GM21619 (cell line): ENCODE measurements at regions not wholly inside any gene's neighbourhood (a gene's known extent, or its start where the extent isn't known, plus 50 kb on each side); places are given as distances from the start of the nearest gene placed in this dataset.

Experiments used
- ATAC-seq: cut with Tn5 transposase; IDR thresholded peaks from one replicate; pipeline ENCODE4 v1.9.1; 2021; ENCODE audit not compliant: unreplicated experiment

DNA sequence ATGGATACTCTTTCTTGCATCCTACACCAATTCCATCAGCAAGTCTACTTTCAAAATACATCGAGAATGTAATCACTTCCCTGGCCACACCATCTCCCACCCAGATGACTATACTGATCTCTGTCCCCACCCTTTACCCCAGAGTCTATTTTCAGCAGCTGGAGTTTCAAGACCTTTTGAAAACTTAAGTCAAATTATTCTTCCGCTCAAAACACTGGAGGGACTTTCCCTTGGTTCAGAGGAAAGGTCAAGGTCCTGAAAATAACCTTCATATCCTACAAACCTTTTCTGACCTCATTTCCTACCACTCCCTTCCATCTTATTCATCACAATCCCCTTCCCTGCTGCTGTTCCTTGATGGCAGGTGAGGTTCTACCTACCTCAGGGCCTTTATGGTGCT, 58.8 kb upstream of the LYPD6 start:
- ATAC-seq = peak; percentile 88

DNA sequence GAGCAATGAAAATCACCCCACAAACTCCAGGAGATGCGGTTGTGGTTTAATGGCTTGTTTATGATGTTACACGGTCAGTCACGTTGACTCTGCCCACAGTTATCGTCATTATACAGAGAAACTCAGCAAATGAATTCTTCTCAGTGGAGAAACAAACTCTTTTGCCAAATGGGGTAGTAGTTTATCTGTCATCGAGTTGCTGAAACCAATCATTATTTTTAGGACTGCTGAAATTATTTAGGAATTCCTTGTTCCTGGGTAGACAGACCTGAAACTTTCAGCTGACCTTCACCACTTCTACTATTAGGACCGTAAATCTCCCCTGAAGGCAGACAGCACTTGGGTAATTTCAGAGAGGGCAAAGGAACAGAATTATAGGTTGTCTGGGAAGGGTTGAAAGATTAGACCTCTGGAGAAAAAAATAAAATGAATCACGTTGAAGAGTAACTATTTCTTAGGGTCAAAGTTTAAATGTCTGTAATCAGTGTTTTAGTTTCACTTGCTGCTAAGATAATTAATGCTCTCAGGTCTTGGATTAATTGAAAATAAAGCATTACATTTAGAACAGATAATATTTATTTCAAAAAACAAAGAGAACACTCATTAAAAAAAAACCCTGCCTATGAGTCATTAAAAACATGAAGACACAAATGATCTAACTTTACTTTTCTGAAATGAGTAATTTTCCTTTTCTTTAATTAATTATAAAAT, 52.1 kb upstream of the LYPD6 start:
- no peak for ATAC-seq

DNA sequence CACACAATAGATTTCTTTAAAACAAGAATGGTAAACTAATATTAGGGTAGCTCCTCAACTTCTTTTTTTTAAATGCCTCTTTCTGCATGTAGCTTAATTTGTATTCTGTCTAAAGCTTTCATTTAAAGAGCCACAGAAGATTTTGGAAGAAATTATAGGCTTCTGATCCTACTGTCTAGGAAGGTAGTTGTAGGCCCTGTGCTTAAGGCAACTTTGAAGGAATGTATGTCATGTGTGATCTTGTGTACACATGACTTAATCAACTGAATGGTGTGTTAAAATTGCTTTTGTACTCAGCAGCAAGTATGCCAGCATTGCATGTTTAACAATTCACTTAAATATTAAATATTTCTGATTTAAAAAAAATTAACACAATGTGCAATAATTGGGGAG, 51.5 kb upstream of the LYPD6 start:
- no peak for ATAC-seq
